Spleen (tissue), 11 donors: ENCODE measurements at regions not wholly inside any gene's neighbourhood (a gene's known extent, or its start where the extent isn't known, plus 50 kb on each side); places are given as distances from the start of the nearest gene placed in this dataset.

Experiments used
- DNase-seq: peaks from one replicate; pipeline ENCODE4 v3.0.0-alpha.2; 2020
- H3K27ac ChIP-seq, 8 donors: fragments of 200-600 bp; sonication (generic) in 7 of 8; 1 replicate in 4 of 8; 2 replicates in 4 of 8; pipeline versions ENCODE4 v1.5.0 to v1.8.0; 2016 to 2021; ENCODE audit warnings: inconsistent platforms in 4 of 8, mild to moderate bottlenecking in 4 of 8, moderate library complexity in 1 of 8
- H3K27me3 ChIP-seq, 7 donors: fragments of 200-600 bp; sonication (generic) in 6 of 7; replicated peaks in 1 of 7; 1 replicate in 4 of 7; 2 replicates in 3 of 7; pipeline versions ENCODE4 v1.5.0 to v1.8.0; 2016 to 2021; ENCODE audit warnings: inconsistent platforms in 3 of 7, mild to moderate bottlenecking in 1 of 7
- H3K36me3 ChIP-seq, 6 donors: fragments of 200-600 bp; sonication (generic) in 5 of 6; 1 replicate in 4 of 6; 2 replicates in 2 of 6; pipeline versions ENCODE4 v1.5.0 to v1.8.0; 2016 to 2021; ENCODE audit warnings: inconsistent platforms in 2 of 6
- H3K4me1 ChIP-seq, 6 donors: fragments of 200-600 bp; sonication (generic) in 5 of 6; 1 replicate in 3 of 6; 2 replicates in 3 of 6; pipeline versions ENCODE4 v1.5.0 to v1.8.0; 2016 to 2021; ENCODE audit warnings: inconsistent platforms in 3 of 6
- H3K4me3 ChIP-seq, 8 donors: fragments of 200-600 bp; sonication (generic) in 7 of 8; 1 replicate in 4 of 8; 2 replicates in 4 of 8; pipeline versions ENCODE4 v1.5.0 to v1.8.0; 2016 to 2021; ENCODE audit warnings: inconsistent platforms in 4 of 8, mild to moderate bottlenecking in 4 of 8, moderate library complexity in 2 of 8
- H3K9me3 ChIP-seq, 8 donors: fragments of 200-600 bp; sonication (generic) in 7 of 8; 1 replicate in 4 of 8; 2 replicates in 4 of 8; pipeline versions ENCODE4 v1.5.0 to v1.8.0; 2016 to 2021; ENCODE audit warnings: inconsistent platforms in 4 of 8
- CTCF ChIP-seq, 11 experiments: fragments of 200-600 bp in 7 of 11; fragments of 450-650 bp in 4 of 11; sonication (generic) in 4 of 11; IDR thresholded peaks in 8 of 11; conservative IDR thresholded peaks in 3 of 11; 1 replicate in 7 of 11; 2 replicates in 4 of 11; pipeline versions ENCODE4 v1.4.0 to v1.8.0; 2016 to 2021; ENCODE audit warnings: antibody characterized with exemption in 11 of 11, inconsistent platforms in 4 of 11, mild to moderate bottlenecking in 1 of 11
- POLR2A ChIP-seq, 3 donors: fragments of 450-650 bp; IDR thresholded peaks; one replicate each; pipeline ENCODE4 v1.5.1; 2017; ENCODE audit warnings: antibody characterized with exemption in 3 of 3, mild to moderate bottlenecking in 1 of 3
- POLR2AphosphoS5 ChIP-seq, 3 donors: sonication (generic); formaldehyde crosslinking; IDR thresholded peaks; one replicate each; pipeline ENCODE4 v1.5.1; 2017; ENCODE audit warnings: antibody characterized with exemption in 3 of 3
- WGBS, 5 donors: extraction: QIAGEN DNeasy Blood & Tissue Kit in 3 of 5; methylation state at CpG; one replicate each; pipeline versions ENCODE4 v1.1.5 to v1.1.7; 2013 to 2018; 5-methylcytosine and 5-hydroxymethylcytosine counted together
- intact Hi-C: fragments of 100-400 bp; cut with DNase I; formaldehyde crosslinking; loops from one replicate; pipeline ENCODE4 v1.15.0; 2023; ENCODE audit warnings: low total_unique reads
- donor health status: healthy with polysubstance abuse.
- donor health status: DM: no; HTN: no; CAD: no; lungs with moderate emphysema.
- donor health status: DM: no; HTN: no; CAD: no.
- donor health status: Bipolar disorder and iron deficiency.
- donor health status: healthy.
- donor health status: DM: no; HTN: no; CAD: no.
- donor health status: DM: yes; HTN: yes; CAD: no.

GRCh38 chr6:145539831-145540230, 195.5 kb downstream of the EPM2A start:
- TF ChIP-seq CTCF (IDR thresholded peaks at IDR 0.05 in 8 of 11, conservative IDR thresholded peaks at IDR 0.05 in 3 of 11): no peak
- H3K27me3 ChIP-seq: no peaks in the 10 kb centered on the region
- H3K4me1 ChIP-seq: no peaks in the 10 kb centered on the region
- H3K9me3 ChIP-seq: peaks cover 0 to 12% (median 3%) of the 10 kb centered on the region in 8 donors
- WGBS, 5 donors: 65 to 84% (median 80%) methylated on average over 3 of the region's 3 CpGs
- H3K4me3 ChIP-seq: no peak overlapping the region
- H3K27ac ChIP-seq: no peak overlapping the region
- intact Hi-C loops: no loop called here
- no peak for DNase-seq
- H3K36me3 ChIP-seq: no peaks in the 10 kb centered on the region

GRCh38 chr6:145540741-145541140, 194.6 kb downstream of the EPM2A start:
- no peaks in the 10 kb centered on the region for H3K4me1 ChIP-seq
- TF ChIP-seq POLR2AphosphoS5 (IDR thresholded peaks at IDR 0.05) (no peak), CTCF (IDR thresholded peaks at IDR 0.05 in 8 of 11, conservative IDR thresholded peaks at IDR 0.05 in 3 of 11) (no peak), POLR2A (IDR thresholded peaks at IDR 0.05) (no peak)
- H3K27ac ChIP-seq: no peak overlapping the region
- peaks cover 0 to 12% (median 3%) of the 10 kb centered on the region in 8 donors for H3K9me3 ChIP-seq
- WGBS, 5 donors: 89 to 96% (median 93%) methylated on average over 2 of the region's 2 CpGs
- DNase-seq: no peak
- no peak overlapping the region for H3K4me3 ChIP-seq
- intact Hi-C loops: no loop called here
- no peaks in the 10 kb centered on the region for H3K36me3 ChIP-seq
- H3K27me3 ChIP-seq: no peaks in the 10 kb centered on the region

- Histone ChIP-seq H3K4me1 (no peaks in the 10 kb centered on the region), H3K27me3 (no peaks in the 10 kb centered on the region), H3K9me3 (no peaks in the 10 kb centered on the region), H3K27ac (no peak overlapping the region), H3K4me3 (no peak overlapping the region), H3K36me3 (no peaks in the 10 kb centered on the region)
- 79 to 100% (median 92%) methylated on average over 1 of the region's 1 CpG for WGBS, 5 donors
- no peak for DNase-seq
- intact Hi-C loops: no loop called here
- TF ChIP-seq CTCF (IDR thresholded peaks at IDR 0.05 in 8 of 11, conservative IDR thresholded peaks at IDR 0.05 in 3 of 11): no peak
- no peak for TF ChIP-seq POLR2AphosphoS5 (IDR thresholded peaks at IDR 0.05)
- TF ChIP-seq POLR2A (IDR thresholded peaks at IDR 0.05): no peak
Observed at GRCh38 chr6:145544041-145544440, 191.3 kb downstream of the EPM2A start.

- Histone ChIP-seq H3K27me3 (no peaks in the 10 kb centered on the region), H3K27ac (no peak overlapping the region), H3K36me3 (no peaks in the 10 kb centered on the region), H3K9me3 (no peaks in the 10 kb centered on the region), H3K4me3 (no peak overlapping the region), H3K4me1 (no peaks in the 10 kb centered on the region)
- intact Hi-C loops: no loop called here
- WGBS, 5 donors: 61 to 85% (median 75%) methylated on average over 2 of the region's 2 CpGs
- TF ChIP-seq POLR2AphosphoS5 (IDR thresholded peaks at IDR 0.05): no peak
- TF ChIP-seq POLR2A (IDR thresholded peaks at IDR 0.05): no peak
- TF ChIP-seq CTCF (IDR thresholded peaks at IDR 0.05 in 8 of 11, conservative IDR thresholded peaks at IDR 0.05 in 3 of 11): no peak
- DNase-seq: no peak
Observed at GRCh38 chr6:145544514-145544913, 190.8 kb downstream of the EPM2A start.
